ENCODE measurements at regions not wholly inside any gene's neighbourhood (a gene's known extent, or its start where the extent isn't known, plus 50 kb on each side); places are given as distances from the start of the nearest gene placed in this dataset.

DNA sequence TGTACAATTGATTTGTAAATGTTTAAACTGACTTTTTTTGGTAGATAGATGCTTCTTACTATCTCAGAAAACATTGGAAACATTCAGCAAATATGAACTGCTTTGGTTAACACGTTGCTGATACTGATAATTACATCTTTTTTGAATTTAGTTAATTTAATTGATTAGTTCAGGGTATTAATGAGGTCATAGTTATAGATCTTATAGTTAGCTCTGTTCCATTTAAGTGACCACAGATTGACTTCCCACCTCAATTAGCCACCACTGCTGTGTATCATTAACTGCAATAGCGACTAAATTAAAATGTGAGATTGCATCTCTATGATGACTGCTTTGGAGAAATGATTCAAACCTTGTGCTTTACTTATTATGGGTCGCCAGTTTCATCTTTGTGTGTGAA, 407.1 kb upstream of the EDIL3 start:
- H3K27ac ChIP-seq, result no peak overlapping the region
- no peaks in the 10 kb centered on the region for H3K9me3 ChIP-seq (ENCODE audit: low read depth)
- TF ChIP-seq, protein P1, sequence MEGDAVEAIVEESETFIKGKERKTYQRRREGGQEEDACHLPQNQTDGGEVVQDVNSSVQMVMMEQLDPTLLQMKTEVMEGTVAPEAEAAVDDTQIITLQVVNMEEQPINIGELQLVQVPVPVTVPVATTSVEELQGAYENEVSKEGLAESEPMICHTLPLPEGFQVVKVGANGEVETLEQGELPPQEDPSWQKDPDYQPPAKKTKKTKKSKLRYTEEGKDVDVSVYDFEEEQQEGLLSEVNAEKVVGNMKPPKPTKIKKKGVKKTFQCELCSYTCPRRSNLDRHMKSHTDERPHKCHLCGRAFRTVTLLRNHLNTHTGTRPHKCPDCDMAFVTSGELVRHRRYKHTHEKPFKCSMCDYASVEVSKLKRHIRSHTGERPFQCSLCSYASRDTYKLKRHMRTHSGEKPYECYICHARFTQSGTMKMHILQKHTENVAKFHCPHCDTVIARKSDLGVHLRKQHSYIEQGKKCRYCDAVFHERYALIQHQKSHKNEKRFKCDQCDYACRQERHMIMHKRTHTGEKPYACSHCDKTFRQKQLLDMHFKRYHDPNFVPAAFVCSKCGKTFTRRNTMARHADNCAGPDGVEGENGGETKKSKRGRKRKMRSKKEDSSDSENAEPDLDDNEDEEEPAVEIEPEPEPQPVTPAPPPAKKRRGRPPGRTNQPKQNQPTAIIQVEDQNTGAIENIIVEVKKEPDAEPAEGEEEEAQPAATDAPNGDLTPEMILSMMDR (IDR thresholded peaks at IDR 0.05; ENCODE audit: low read depth, low read length), result no peak
- H3K4me1 ChIP-seq (ENCODE audit: low read depth), result no peaks in the 10 kb centered on the region
- no peak for DNase-seq (ENCODE audit: low read depth in 1 of 2, low spot score in 1 of 2)
- H3K4me3 ChIP-seq, result no peak overlapping the region
- H3K36me3 ChIP-seq, result no peaks in the 10 kb centered on the region
- no peaks in the 10 kb centered on the region for H3K27me3 ChIP-seq

DNA sequence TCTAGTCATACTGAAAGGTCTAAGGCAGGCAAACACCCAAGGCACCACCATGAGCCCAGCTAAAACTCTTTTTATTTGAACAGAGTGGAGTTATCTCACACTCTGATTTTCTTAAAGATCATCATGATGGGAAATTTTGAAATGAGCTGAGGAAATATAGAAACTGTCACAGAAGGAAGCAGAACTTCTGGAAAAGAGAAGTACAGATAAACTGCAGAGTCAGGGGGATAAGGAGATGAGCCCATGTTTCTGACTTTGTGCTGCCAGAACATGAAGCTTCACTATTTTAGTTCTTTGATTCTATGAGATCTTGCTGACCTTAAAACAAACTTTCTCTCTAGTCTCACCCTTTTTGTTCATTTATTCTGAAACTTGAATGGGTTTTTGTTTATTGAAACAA, 406.5 kb upstream of the EDIL3 start:
- Histone ChIP-seq H3K9me3 (ENCODE audit: low read depth) (no peaks in the 10 kb centered on the region), H3K4me3 (no peak overlapping the region), H3K27ac (no peak overlapping the region), H3K36me3 (no peaks in the 10 kb centered on the region), H3K4me1 (ENCODE audit: low read depth) (no peaks in the 10 kb centered on the region), H3K27me3 (no peaks in the 10 kb centered on the region)
- DNase-seq (ENCODE audit: low read depth in 1 of 2, low spot score in 1 of 2), result no peak
- TF ChIP-seq, protein P1 (IDR thresholded peaks at IDR 0.05; ENCODE audit: low read depth, low read length), result no peak

DNA sequence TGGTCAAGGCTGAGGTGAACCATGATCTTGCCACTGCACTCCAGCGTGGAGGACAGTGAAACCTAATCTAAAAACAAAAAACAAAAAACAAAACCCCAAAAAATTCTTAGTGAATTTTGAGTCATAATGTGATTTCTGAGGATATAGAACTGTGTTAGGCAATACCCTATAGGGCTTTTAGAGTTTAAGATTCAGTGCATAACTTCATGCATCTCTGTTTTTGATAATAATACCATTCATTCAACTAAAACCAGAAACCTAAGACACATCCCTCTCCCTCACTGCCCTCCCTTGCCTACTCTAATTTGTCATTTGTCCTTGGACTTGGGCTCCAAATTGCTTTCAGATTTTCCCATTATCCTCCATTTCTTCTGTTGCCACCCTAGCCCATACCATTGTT, 405.7 kb upstream of the EDIL3 start:
- H3K9me3 ChIP-seq (ENCODE audit: low read depth), result no peaks in the 10 kb centered on the region

DNA sequence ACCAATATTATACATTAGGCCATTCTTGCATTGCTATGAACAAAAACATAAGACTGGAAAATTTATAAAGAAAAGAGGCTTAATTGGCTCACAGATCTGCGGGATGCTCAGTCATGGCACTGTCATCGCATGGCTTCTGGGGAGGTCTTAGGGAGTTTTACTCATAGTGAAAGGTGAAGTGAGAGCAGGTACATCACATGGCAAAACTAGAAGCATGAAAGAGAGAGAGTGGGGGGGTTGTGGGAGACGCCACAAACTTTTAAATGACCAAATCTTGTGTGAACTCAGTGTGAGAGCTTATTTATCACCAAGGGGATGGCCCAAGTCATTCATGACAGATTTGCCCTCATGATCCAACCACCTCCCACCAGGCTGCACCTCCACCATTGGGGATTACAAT, 398.3 kb upstream of the EDIL3 start:
- Histone ChIP-seq H3K4me3 (no peak overlapping the region), H3K4me1 (ENCODE audit: low read depth) (peaks cover 8% of the 10 kb centered on the region), H3K36me3 (no peaks in the 10 kb centered on the region), H3K9me3 (ENCODE audit: low read depth) (no peaks in the 10 kb centered on the region), H3K27ac (no peak overlapping the region), H3K27me3 (no peaks in the 10 kb centered on the region)
- TF ChIP-seq, protein P1 (IDR thresholded peaks at IDR 0.05; ENCODE audit: low read depth, low read length), result no peak
- no peak for DNase-seq (ENCODE audit: low read depth in 1 of 2, low spot score in 1 of 2)

More for the DNA sequence above, 405.7 kb upstream of the EDIL3 start:
- no peak overlapping the region for H3K4me3 ChIP-seq
- no peak overlapping the region for H3K27ac ChIP-seq
- H3K4me1 ChIP-seq (ENCODE audit: low read depth), result no peaks in the 10 kb centered on the region
- no peaks in the 10 kb centered on the region for H3K27me3 ChIP-seq
- TF ChIP-seq, protein P1 (IDR thresholded peaks at IDR 0.05; ENCODE audit: low read depth, low read length), result no peak
- no peaks in the 10 kb centered on the region for H3K36me3 ChIP-seq
- DNase-seq (ENCODE audit: low read depth in 1 of 2, low spot score in 1 of 2), result no peak

DNA sequence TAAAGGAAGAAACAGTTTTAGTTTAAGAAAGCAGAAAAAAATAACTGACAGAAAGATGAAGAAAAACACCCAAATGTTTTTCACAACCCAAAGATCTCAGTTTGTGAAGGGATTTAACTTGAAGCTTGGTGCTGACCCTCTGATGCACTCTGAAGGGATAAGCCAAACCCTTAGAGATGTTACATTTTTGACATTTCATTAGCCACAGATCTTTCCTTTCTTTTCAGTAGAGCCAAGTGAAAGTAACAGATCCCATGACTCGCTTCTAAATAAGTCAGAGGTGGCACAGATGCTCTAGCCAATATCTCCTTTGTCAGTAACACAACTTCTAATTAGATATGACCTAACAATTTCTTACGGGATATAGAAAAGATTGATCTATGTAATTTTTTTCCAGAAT, 394.5 kb upstream of the EDIL3 start:
- DNase-seq (ENCODE audit: low read depth in 1 of 2, low spot score in 1 of 2), result peak in 1 of 2 donors; percentile 2
- H3K9me3 ChIP-seq (ENCODE audit: low read depth), result no peaks in the 10 kb centered on the region
- peaks cover 8% of the 10 kb centered on the region for H3K4me1 ChIP-seq (ENCODE audit: low read depth)

More for the DNA sequence above, 394.5 kb upstream of the EDIL3 start:
- no peak overlapping the region for H3K4me3 ChIP-seq
- H3K27me3 ChIP-seq, result no peaks in the 10 kb centered on the region
- no peaks in the 10 kb centered on the region for H3K36me3 ChIP-seq
- TF ChIP-seq, protein P1 (IDR thresholded peaks at IDR 0.05; ENCODE audit: low read depth, low read length), result no peak
- no peak overlapping the region for H3K27ac ChIP-seq

Data from cardiac muscle cell (in vitro differentiated cells and primary cell).